SU-DHL-6 (cell line): ENCODE measurements at regions not wholly inside any gene's neighbourhood (a gene's known extent, or its start where the extent isn't known, plus 50 kb on each side); places are given as distances from the start of the nearest gene placed in this dataset.

Experiments used
- H2AFZ ChIP-seq: fragments of 200-600 bp; sonication (generic); 2 replicates; pipeline ENCODE4 v1.6.1; 2014; ENCODE audit warnings: low read depth, mild to moderate bottlenecking, moderate library complexity, mixed read lengths, antibody characterized with exemption, low read length; ENCODE audit not compliant: severe bottlenecking
- H3F3A ChIP-seq: fragments of 200-600 bp; shearing (Covaris generic); 2 replicates; pipeline ENCODE4 v1.6.0; 2016; ENCODE audit warnings: antibody characterized with exemption, mild to moderate bottlenecking; ENCODE audit not compliant: insufficient read depth
- H3K27ac ChIP-seq: fragments of 200-600 bp; sonication (generic); 2 replicates; pipeline ENCODE4 v1.5.1; 2016; ENCODE audit warnings: low read depth, mild to moderate bottlenecking, low read length, moderate library complexity, mixed read lengths
- H3K27me3 ChIP-seq: fragments of 200-600 bp; sonication (generic), shearing (Covaris generic); 2 replicates; pipeline ENCODE4 v1.6.0; 2014; ENCODE audit warnings: mild to moderate bottlenecking, low read length
- H3K36me3 ChIP-seq: fragments of 200-600 bp; sonication (generic); 2 replicates; pipeline ENCODE4 v1.6.1; 2014; ENCODE audit warnings: mild to moderate bottlenecking, low read length, mixed read lengths
- H3K4me2 ChIP-seq: fragments of 300-600, 200-600 bp; shearing (Covaris generic), sonication (generic); 2 replicates; pipeline ENCODE4 v1.6.0; 2014; ENCODE audit warnings: low read length, low read depth, mild to moderate bottlenecking; ENCODE audit not compliant: poor library complexity, severe bottlenecking
- H3K4me3 ChIP-seq: fragments of 200-600 bp; sonication (generic); 2 replicates; pipeline ENCODE4 v1.5.1; 2014; ENCODE audit warnings: antibody characterized with exemption, low read length, mild to moderate bottlenecking, mixed read lengths; ENCODE audit not compliant: insufficient read depth, poor library complexity, severe bottlenecking
- H3K79me2 ChIP-seq: fragments of 200-600 bp; sonication (generic); 2 replicates; pipeline ENCODE4 v1.6.1; 2014; ENCODE audit warnings: mild to moderate bottlenecking, low read length, moderate library complexity; ENCODE audit not compliant: insufficient read depth
- H3K9ac ChIP-seq: fragments of 200-600 bp; sonication (generic); 2 replicates; pipeline ENCODE4 v1.7.0; 2014; ENCODE audit warnings: mild to moderate bottlenecking, low read length
- H3K9me2 ChIP-seq: fragments of 200-600 bp; sonication (generic); replicated peaks from 2 replicates; pipeline ENCODE4 v1.6.1; 2014; ENCODE audit warnings: low read length; ENCODE audit not compliant: insufficient read depth
- H3K9me3 ChIP-seq: fragments of 200-600 bp; sonication (generic); 2 replicates; pipeline ENCODE4 v1.6.1; 2014; ENCODE audit warnings: low read length, mixed read lengths; ENCODE audit not compliant: insufficient read depth
- H4K20me1 ChIP-seq: fragments of 200-600 bp; sonication (generic); 2 replicates; pipeline ENCODE4 v1.6.1; 2014; ENCODE audit warnings: low read depth, mild to moderate bottlenecking, antibody characterized with exemption, low read length, moderate library complexity, mixed read lengths
- EZH2phosphoT487 ChIP-seq: fragments of 200-600 bp; sonication (generic), shearing (Covaris generic); conservative IDR thresholded peaks from 2 replicates; pipeline ENCODE4 v1.6.1; 2018; ENCODE audit warnings: mild to moderate bottlenecking, antibody characterized with exemption, low read length, moderate library complexity, mixed read lengths
- TF ChIP-seq, protein P1 (sequence below): fragments of 200-600 bp; sonication (generic); IDR thresholded peaks from one replicate; pipeline ENCODE4 v1.5.1; 2017; ENCODE audit warnings: antibody characterized with exemption, mild to moderate bottlenecking, low read length, moderate library complexity; ENCODE audit not compliant: insufficient read depth, poor library complexity, severe bottlenecking

DNA sequence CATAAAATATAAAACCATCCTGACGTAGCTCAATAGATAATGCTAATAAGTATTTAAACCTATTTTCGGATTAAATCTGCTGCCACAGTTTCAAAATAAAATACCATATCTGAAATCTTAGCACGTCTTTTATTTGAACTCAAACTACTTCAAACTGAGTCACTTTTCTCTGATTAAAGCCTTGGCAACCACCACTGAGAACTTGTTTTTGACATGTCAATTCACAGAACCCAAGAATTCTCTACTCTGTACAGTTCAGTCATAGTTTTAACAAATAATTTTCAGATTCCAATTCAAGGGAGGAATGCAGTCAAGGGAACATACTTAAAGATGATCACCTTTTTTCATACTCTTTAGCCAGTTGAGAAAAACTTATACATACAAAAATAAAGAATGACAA lies 643.2 kb downstream of the KCNT2 start:
- no peaks in the 10 kb centered on the region for H3K36me3 ChIP-seq
- no peaks in the 10 kb centered on the region for H3K9me3 ChIP-seq
- no peak overlapping the region for H3K4me3 ChIP-seq
- no peaks in the 10 kb centered on the region for H3K9me2 ChIP-seq
- no peaks in the 10 kb centered on the region for H4K20me1 ChIP-seq
- no peak overlapping the region for H2AFZ ChIP-seq
- no peak overlapping the region for H3K4me2 ChIP-seq
- no peaks in the 10 kb centered on the region for H3K27me3 ChIP-seq
- no peaks in the 10 kb centered on the region for H3F3A ChIP-seq
- no peaks in the 10 kb centered on the region for H3K79me2 ChIP-seq
- TF ChIP-seq, protein P1, sequence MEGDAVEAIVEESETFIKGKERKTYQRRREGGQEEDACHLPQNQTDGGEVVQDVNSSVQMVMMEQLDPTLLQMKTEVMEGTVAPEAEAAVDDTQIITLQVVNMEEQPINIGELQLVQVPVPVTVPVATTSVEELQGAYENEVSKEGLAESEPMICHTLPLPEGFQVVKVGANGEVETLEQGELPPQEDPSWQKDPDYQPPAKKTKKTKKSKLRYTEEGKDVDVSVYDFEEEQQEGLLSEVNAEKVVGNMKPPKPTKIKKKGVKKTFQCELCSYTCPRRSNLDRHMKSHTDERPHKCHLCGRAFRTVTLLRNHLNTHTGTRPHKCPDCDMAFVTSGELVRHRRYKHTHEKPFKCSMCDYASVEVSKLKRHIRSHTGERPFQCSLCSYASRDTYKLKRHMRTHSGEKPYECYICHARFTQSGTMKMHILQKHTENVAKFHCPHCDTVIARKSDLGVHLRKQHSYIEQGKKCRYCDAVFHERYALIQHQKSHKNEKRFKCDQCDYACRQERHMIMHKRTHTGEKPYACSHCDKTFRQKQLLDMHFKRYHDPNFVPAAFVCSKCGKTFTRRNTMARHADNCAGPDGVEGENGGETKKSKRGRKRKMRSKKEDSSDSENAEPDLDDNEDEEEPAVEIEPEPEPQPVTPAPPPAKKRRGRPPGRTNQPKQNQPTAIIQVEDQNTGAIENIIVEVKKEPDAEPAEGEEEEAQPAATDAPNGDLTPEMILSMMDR = no peak
- no peak for TF ChIP-seq EZH2phosphoT487
- no peak overlapping the region for H3K9ac ChIP-seq
- H3K27ac ChIP-seq = no peak overlapping the region

- no peaks in the 10 kb centered on the region for H3K9me3 ChIP-seq
- no peaks in the 10 kb centered on the region for H3K79me2 ChIP-seq
- no peaks in the 10 kb centered on the region for H3K36me3 ChIP-seq
- no peak overlapping the region for H3K27ac ChIP-seq
- H3K9ac ChIP-seq = no peak overlapping the region
- H2AFZ ChIP-seq = no peak overlapping the region
- H3K9me2 ChIP-seq = no peaks in the 10 kb centered on the region
- no peak for TF ChIP-seq EZH2phosphoT487
- TF ChIP-seq, protein P1 = no peak
- H3K27me3 ChIP-seq = no peaks in the 10 kb centered on the region
- no peaks in the 10 kb centered on the region for H3F3A ChIP-seq
- H3K4me3 ChIP-seq = no peak overlapping the region
- no peak overlapping the region for H3K4me2 ChIP-seq
- H4K20me1 ChIP-seq = no peaks in the 10 kb centered on the region
These were observed 643.7 kb downstream of the KCNT2 start for GRCh38 chr1:195964516-195964915.

DNA sequence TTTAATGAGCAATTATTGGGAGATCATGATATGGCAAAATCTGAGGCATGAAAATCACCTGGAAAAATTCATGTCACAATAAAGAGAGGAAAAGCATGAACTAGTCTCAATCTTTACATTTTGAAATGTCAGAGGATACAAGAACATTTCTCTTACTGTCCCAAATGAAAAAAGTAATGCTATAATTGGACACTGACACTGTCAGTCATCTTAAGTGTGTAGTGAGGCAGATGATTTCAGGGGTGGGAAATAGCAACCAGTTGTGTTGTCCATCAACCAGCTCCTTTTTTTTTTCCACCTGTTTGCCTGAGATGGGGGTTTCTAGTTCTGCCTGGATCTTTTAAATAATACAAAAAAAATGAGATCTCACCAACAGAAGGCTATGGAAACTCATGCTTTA lies 646.2 kb downstream of the KCNT2 start:
- Histone ChIP-seq H3K79me2 (no peaks in the 10 kb centered on the region), H3F3A (no peaks in the 10 kb centered on the region), H2AFZ (no peak overlapping the region), H3K27ac (no peak overlapping the region), H3K4me2 (no peak overlapping the region), H3K36me3 (no peaks in the 10 kb centered on the region), H3K9ac (no peak overlapping the region), H3K27me3 (no peaks in the 10 kb centered on the region), H3K9me3 (no peaks in the 10 kb centered on the region), H3K4me3 (no peak overlapping the region), H4K20me1 (no peaks in the 10 kb centered on the region), H3K9me2 (no peaks in the 10 kb centered on the region)
- no peak for TF ChIP-seq EZH2phosphoT487
- TF ChIP-seq, protein P1 = no peak
